Cerebellar cortex (tissue), 1 donor: ENCODE measurements at regions not wholly inside any gene's neighbourhood (a gene's known extent, or its start where the extent isn't known, plus 50 kb on each side); places are given as distances from the start of the nearest gene placed in this dataset.

Source experiments
- DNase-seq: peaks from one replicate; pipeline ENCODE4 v3.0.0-alpha.2; 2015; ENCODE audit warnings: low spot score

- DNase-seq = no peak
Measured at GRCh38 chr11:93075782-93076181, 106.3 kb downstream of the MTNR1B start.

- no peak for DNase-seq
Measured at GRCh38 chr11:93080146-93080759, 110.8 kb downstream of the MTNR1B start.

DNA sequence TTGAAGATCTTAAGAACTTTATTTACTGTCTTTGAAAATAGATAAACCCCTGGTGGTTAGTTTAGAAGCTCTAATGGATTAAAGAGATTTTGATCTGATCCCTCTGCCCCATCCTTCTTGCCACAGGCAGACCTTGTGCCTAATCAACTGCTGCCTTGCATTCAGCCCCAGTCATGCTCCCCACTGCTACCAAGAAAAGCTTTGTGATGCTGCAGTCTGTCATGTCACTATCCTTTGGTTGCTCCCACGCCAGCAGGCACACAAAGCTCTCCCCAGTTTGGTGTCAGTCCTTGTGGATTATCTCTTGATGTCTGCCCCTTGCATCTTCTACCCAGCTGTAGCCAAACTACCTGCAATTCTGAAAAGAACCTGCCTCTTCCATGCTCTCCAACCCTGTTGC lies 112.2 kb downstream of the MTNR1B start:
- DNase-seq = no peak

GRCh38 chr11:93082900-93083299 lies 113.4 kb downstream of the MTNR1B start:
- no peak for DNase-seq

DNA sequence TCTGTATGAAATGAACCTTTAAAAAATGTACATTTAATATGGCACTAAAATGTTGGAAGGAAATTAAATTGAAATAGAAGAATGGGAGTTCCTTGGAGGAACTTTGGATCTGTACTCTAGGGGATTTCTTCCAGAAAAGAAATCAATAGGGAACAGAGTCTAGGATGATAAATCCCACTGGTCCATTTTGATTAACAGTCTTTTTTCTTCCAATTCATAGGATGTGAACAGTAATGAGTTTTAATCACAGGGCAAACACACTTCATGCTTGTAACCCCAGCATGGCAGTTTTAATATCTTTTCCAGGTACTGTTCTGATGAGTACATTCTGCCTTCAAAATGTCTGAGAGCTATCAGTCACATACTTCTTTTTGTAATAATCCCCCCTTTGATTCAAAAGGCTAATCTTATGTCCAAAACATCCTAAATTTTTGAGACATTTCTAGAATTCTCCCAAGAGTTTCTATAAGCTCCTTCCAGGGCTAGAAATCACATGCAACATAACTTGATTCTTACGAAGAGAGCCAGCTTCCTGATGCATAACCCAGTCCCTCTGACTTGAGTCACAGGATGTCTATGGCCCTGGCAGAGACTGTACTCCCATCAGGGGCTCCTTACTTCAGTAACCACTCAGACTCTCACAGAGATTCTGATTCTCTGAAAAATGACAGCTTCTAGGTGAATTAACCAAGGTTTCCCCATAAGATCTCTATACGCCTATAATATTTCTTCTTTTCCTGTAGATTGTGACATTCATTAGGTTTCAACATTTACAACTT lies 112.9 kb downstream of the SLC36A4 start:
- no peak for DNase-seq

- DNase-seq = peak; percentile 43
Measured at GRCh38 chr11:93089474-93090102, 108.2 kb downstream of the SLC36A4 start.
